ENCODE measurements at regions not wholly inside any gene's neighbourhood (a gene's known extent, or its start where the extent isn't known, plus 50 kb on each side); places are given as distances from the start of the nearest gene placed in this dataset.
A peak's percentile ranks its signal among the peaks of the same experiment; 100 is the strongest.
"Not testable (repeated sequence)": the region's sequence is repeated elsewhere in the genome, so short reads cannot be mapped to it uniquely, and the experiment has no call there.

- no peak for DNase-seq (ENCODE audit: low spot score)
Observed at GRCh38 chr3:61444782-61445181, 116.6 kb upstream of the PTPRG start.

- no peak for DNase-seq (ENCODE audit: low spot score)
Observed at GRCh38 chr3:61445924-61446323, 115.4 kb upstream of the PTPRG start.

- no peak for DNase-seq (ENCODE audit: low spot score)
Observed at GRCh38 chr3:61446341-61446740, 115.0 kb upstream of the PTPRG start.

GRCh38 chr3:61448378-61448777, 113.0 kb upstream of the PTPRG start:
- DNase-seq (ENCODE audit: low spot score), result no peak

GRCh38 chr3:61449327-61450040, 111.9 kb upstream of the PTPRG start:
- DNase-seq (ENCODE audit: low spot score), result peak; percentile 11

- no peak for DNase-seq (ENCODE audit: low spot score)
Observed at GRCh38 chr3:61450866-61451265, 110.5 kb upstream of the PTPRG start.

- DNase-seq (ENCODE audit: low spot score), result no peak
Observed at GRCh38 chr3:61451841-61452240, 109.5 kb upstream of the PTPRG start.

GRCh38 chr3:61452535-61453090, 108.8 kb upstream of the PTPRG start:
- DNase-seq (ENCODE audit: low spot score), result no peak

GRCh38 chr3:61454006-61454585, 107.3 kb upstream of the PTPRG start:
- no peak for DNase-seq (ENCODE audit: low spot score)

- no peak for DNase-seq (ENCODE audit: low spot score)
Observed at GRCh38 chr3:61454801-61455200, 106.6 kb upstream of the PTPRG start.

- DNase-seq (ENCODE audit: low spot score), result no peak
Observed at GRCh38 chr3:61460636-61461035, 100.7 kb upstream of the PTPRG start.

- no peak for DNase-seq (ENCODE audit: low spot score)
Observed at GRCh38 chr3:61463191-61463590, 98.2 kb upstream of the PTPRG start.

GRCh38 chr3:61464518-61465140, 96.7 kb upstream of the PTPRG start:
- DNase-seq (ENCODE audit: low spot score), result no peak

GRCh38 chr3:61466357-61466756, 95.0 kb upstream of the PTPRG start:
- DNase-seq (ENCODE audit: low spot score), result no peak

- no peak for DNase-seq (ENCODE audit: low spot score)
Observed at GRCh38 chr3:61483997-61484396, 77.4 kb upstream of the PTPRG start.

- no peak for DNase-seq (ENCODE audit: low spot score)
Observed at GRCh38 chr3:61493339-61493738, 68.0 kb upstream of the PTPRG start.

- not testable (repeated sequence) for DNase-seq (ENCODE audit: low spot score)
Observed at GRCh38 chr3:61494309-61494708, 67.1 kb upstream of the PTPRG start.

- DNase-seq (ENCODE audit: low spot score), result no peak
Observed at GRCh38 chr3:61497463-61497862, 63.9 kb upstream of the PTPRG start.

- no peak for DNase-seq (ENCODE audit: low spot score)
Observed at GRCh38 chr3:61505197-61505596, 56.2 kb upstream of the PTPRG start.

GRCh38 chr3:61507946-61508345, 53.4 kb upstream of the PTPRG start:
- DNase-seq (ENCODE audit: low spot score), result no peak
